NT2/D1 (cell line): ENCODE measurements at regions not wholly inside any gene's neighbourhood (a gene's known extent, or its start where the extent isn't known, plus 50 kb on each side); places are given as distances from the start of the nearest gene placed in this dataset.

ENCODE experiments used
- DNase-seq: peaks from one replicate; pipeline ENCODE4 v3.0.0-alpha.2; 2011; ENCODE audit warnings: low read depth, low spot score
- H3K27me3 ChIP-seq: 2 replicates; pipeline ENCODE4 v1.6.0; 2011; ENCODE audit warnings: mild to moderate bottlenecking; ENCODE audit not compliant: insufficient read length, insufficient read depth
- H3K36me3 ChIP-seq: 2 replicates; pipeline ENCODE4 v1.6.1; 2011; ENCODE audit warnings: mild to moderate bottlenecking, low read length, mixed read lengths; ENCODE audit not compliant: insufficient read depth, insufficient read length
- H3K4me1 ChIP-seq: 2 replicates; pipeline ENCODE4 v1.5.1; 2011; ENCODE audit not compliant: insufficient read depth, insufficient read length
- H3K4me3 ChIP-seq: 2 replicates; pipeline ENCODE4 v1.5.1; 2011; ENCODE audit warnings: low read depth; ENCODE audit not compliant: insufficient read length
- H3K9ac ChIP-seq: 2 replicates; pipeline ENCODE4 v1.6.0; 2011; ENCODE audit warnings: low read depth; ENCODE audit not compliant: insufficient read length
- H3K9me3 ChIP-seq: 2 replicates; pipeline ENCODE4 v1.5.1; 2011; ENCODE audit warnings: mild to moderate bottlenecking, low read length; ENCODE audit not compliant: insufficient read depth
- SUZ12 ChIP-seq: IDR thresholded peaks from 2 replicates; pipeline ENCODE4 v1.6.1; 2011; ENCODE audit not compliant: insufficient read length, insufficient read depth; ENCODE audit errors: extremely low read depth
- YY1 ChIP-seq: IDR thresholded peaks from 2 replicates; pipeline ENCODE4 v1.6.1; 2011; ENCODE audit not compliant: insufficient read length, insufficient read depth
- ZNF274 ChIP-seq: IDR thresholded peaks from 2 replicates; pipeline ENCODE4 v1.6.1; 2011; ENCODE audit warnings: mild to moderate bottlenecking, low read depth, low read length

DNA sequence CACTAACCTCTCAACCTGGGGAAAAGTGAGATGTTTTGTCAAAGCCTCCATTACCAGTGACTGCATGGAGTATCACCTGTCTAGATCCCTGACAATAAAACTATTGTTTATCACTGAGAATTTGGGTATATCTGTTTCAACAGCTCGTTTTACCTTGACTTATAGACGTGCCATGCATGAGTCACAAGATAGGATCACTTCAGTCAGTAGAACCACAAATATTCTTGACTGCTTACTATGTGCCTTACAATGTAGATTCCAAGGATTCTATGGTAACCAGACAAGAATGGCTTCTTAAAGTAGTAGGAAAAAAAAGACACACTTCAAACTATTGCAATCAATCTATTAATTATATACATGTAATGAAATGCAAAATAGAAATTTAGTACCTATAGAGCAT, 55.7 kb upstream of the GRM7 start:
- Histone ChIP-seq H3K27me3 (no peaks in the 10 kb centered on the region), H3K4me3 (no peak overlapping the region), H3K36me3 (no peaks in the 10 kb centered on the region), H3K9me3 (no peaks in the 10 kb centered on the region), H3K4me1 (no peaks in the 10 kb centered on the region), H3K9ac (no peak overlapping the region)
- no peak for DNase-seq
- TF ChIP-seq SUZ12: no peak
- TF ChIP-seq ZNF274: no peak
- no peak for TF ChIP-seq YY1

DNA sequence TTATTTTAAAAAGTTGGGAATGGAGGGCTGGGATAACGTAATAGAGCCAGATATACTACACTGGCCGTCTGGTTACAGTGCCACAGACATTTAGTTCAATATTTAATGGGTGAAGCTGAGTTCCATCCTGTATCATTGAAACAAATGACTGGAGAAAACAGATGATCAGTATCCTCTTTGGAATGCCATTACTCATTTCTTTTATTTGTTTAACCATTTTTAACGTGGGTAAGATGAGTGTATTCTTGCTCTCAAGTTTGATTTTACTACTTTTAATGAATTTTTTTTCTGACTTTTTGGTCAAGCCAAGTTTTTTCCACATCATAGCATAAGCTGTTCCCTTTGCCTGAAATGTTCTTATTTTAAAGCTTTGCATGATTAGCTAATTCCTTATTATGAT, 53.9 kb upstream of the GRM7 start:
- TF ChIP-seq YY1 (no peak), SUZ12 (no peak), ZNF274 (no peak)
- Histone ChIP-seq H3K27me3 (no peaks in the 10 kb centered on the region), H3K36me3 (no peaks in the 10 kb centered on the region), H3K9ac (no peak overlapping the region), H3K4me3 (no peak overlapping the region), H3K9me3 (no peaks in the 10 kb centered on the region), H3K4me1 (no peaks in the 10 kb centered on the region)
- DNase-seq: no peak

DNA sequence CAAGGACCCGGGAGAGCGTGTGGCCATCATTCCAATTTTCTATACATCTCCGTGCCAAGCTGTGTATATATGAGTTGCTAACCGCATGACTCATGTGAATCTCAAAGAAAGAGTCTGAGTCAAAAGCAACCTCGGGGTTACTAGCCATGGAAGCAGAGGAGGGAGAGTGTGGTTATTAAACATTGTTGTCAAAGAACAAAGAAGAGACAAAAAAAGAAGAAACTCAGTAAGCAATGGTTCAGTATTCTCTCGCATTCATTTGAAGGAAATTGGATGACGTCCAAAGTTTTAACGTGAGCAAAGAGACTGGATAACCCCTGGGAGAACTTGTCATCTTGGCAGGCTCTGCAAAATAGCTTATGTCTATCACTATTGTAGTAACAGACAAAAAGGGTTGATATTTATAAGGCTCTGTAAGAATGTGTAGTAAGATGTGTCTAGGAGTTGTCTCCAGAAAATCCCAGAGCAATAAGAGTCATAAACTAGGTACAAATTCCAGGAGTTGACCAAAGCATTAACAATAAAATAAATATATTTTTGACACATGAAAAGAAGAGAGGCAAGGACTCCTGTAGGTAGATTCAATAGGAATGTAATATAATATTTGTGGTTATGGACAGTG, 52.8 kb upstream of the GRM7 start:
- TF ChIP-seq SUZ12: no peak
- no peak for TF ChIP-seq ZNF274
- TF ChIP-seq YY1: no peak
- no peaks in the 10 kb centered on the region for H3K27me3 ChIP-seq
- H3K9me3 ChIP-seq: no peaks in the 10 kb centered on the region
- H3K9ac ChIP-seq: no peak overlapping the region
- H3K4me3 ChIP-seq: no peak overlapping the region
- no peaks in the 10 kb centered on the region for H3K4me1 ChIP-seq
- no peak for DNase-seq
- no peaks in the 10 kb centered on the region for H3K36me3 ChIP-seq

DNA sequence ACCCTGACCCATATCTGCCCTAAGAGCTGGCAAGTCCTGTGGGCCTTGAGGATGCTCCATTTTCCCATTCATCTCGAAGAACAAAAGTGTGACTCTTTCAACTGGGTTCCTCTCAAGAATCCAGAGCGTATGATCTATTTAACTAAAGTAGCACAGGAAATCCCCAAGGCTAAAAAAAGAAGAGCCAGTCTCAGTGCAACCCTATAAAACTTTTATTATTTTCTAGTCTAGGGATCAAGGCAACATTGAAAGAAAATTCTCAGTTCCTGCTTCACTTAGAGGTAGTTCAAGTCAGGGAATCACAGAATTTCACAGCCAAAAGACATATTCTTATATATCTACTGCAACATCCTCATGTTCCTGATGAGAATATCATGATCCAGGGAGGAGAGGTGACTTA, 51.6 kb upstream of the GRM7 start:
- Histone ChIP-seq H3K36me3 (no peaks in the 10 kb centered on the region), H3K27me3 (no peaks in the 10 kb centered on the region), H3K4me3 (no peak overlapping the region), H3K9me3 (no peaks in the 10 kb centered on the region), H3K4me1 (no peaks in the 10 kb centered on the region), H3K9ac (no peak overlapping the region)
- TF ChIP-seq YY1 (no peak), ZNF274 (no peak), SUZ12 (no peak)
- no peak for DNase-seq
